Activated naive CD8-positive, alpha-beta T cell treated with anti-CD3 and anti-CD28 coated beads, Interleukin-2, amount 50 U/mL, for 24 hours (primary cell): ENCODE measurements at regions not wholly inside any gene's neighbourhood (a gene's known extent, or its start where the extent isn't known, plus 50 kb on each side); places are given as distances from the start of the nearest gene placed in this dataset.

ENCODE experiments used
- ATAC-seq: fragments of 150-1000 bp; cut with Tn5 transposase; one replicate; pipeline ENCODE4 v1.10.0; 2021
- DNase-seq: peaks from one replicate; pipeline ENCODE4 v3.0.0; 2021
- H3K27ac Mint-ChIP-seq: one replicate; pipeline ENCODE4 v1.8.0; 2021; ENCODE audit warnings: mild to moderate bottlenecking, mixed read lengths
- H3K27me3 Mint-ChIP-seq: one replicate; pipeline ENCODE4 v1.8.0; 2021; ENCODE audit warnings: mixed read lengths
- H3K36me3 Mint-ChIP-seq: one replicate; pipeline ENCODE4 v1.8.0; 2021; ENCODE audit warnings: low read depth, mixed read lengths
- H3K4me1 Mint-ChIP-seq: one replicate; pipeline ENCODE4 v1.8.0; 2021; ENCODE audit warnings: mixed read lengths
- H3K4me3 Mint-ChIP-seq: one replicate; pipeline ENCODE4 v1.8.0; 2021; ENCODE audit warnings: mild to moderate bottlenecking, moderate library complexity, mixed read lengths
- H3K9me3 Mint-ChIP-seq: one replicate; pipeline ENCODE4 v1.8.0; 2021; ENCODE audit warnings: mixed read lengths

GRCh38 chr3:72112435-72112834 is 327.5 kb upstream of the PROK2 start:
- H3K27me3 Mint-ChIP-seq: no peaks in the 10 kb centered on the region
- no peaks in the 10 kb centered on the region for H3K4me1 Mint-ChIP-seq
- H3K9me3 Mint-ChIP-seq: no peaks in the 10 kb centered on the region
- ATAC-seq (no peak), DNase-seq (no peak)
- H3K36me3 Mint-ChIP-seq: no peaks in the 10 kb centered on the region
- H3K27ac Mint-ChIP-seq: no peak overlapping the region
- H3K4me3 Mint-ChIP-seq: no peak overlapping the region

- no peak overlapping the region for H3K4me3 Mint-ChIP-seq
- H3K4me1 Mint-ChIP-seq: no peaks in the 10 kb centered on the region
- no peaks in the 10 kb centered on the region for H3K27me3 Mint-ChIP-seq
- H3K9me3 Mint-ChIP-seq: no peaks in the 10 kb centered on the region
- no peaks in the 10 kb centered on the region for H3K36me3 Mint-ChIP-seq
- DNase-seq (no peak), ATAC-seq (no peak)
- no peak overlapping the region for H3K27ac Mint-ChIP-seq
Measured at GRCh38 chr3:72111265-72112205, 326.6 kb upstream of the PROK2 start.

GRCh38 chr3:72109327-72110259 is 324.6 kb upstream of the PROK2 start:
- DNase-seq (no peak), ATAC-seq (no peak)
- Mint-ChIP-seq H3K27me3 (peaks cover 4% of the 10 kb centered on the region), H3K4me1 (no peaks in the 10 kb centered on the region), H3K4me3 (no peak overlapping the region), H3K27ac (no peak overlapping the region), H3K36me3 (no peaks in the 10 kb centered on the region), H3K9me3 (no peaks in the 10 kb centered on the region)

GRCh38 chr3:72105306-72105705 is 320.4 kb upstream of the PROK2 start:
- Mint-ChIP-seq H3K4me1 (peaks cover 14% of the 10 kb centered on the region), H3K4me3 (no peak overlapping the region), H3K36me3 (no peaks in the 10 kb centered on the region), H3K9me3 (no peaks in the 10 kb centered on the region), H3K27ac (no peak overlapping the region), H3K27me3 (peaks cover 11% of the 10 kb centered on the region)
- ATAC-seq (no peak), DNase-seq (no peak)

GRCh38 chr3:72102112-72102616 is 317.2 kb upstream of the PROK2 start:
- H3K4me3 Mint-ChIP-seq: no peak overlapping the region
- no peaks in the 10 kb centered on the region for H3K36me3 Mint-ChIP-seq
- H3K9me3 Mint-ChIP-seq: no peaks in the 10 kb centered on the region
- H3K27ac Mint-ChIP-seq: no peak overlapping the region
- peaks cover 26% of the 10 kb centered on the region for H3K4me1 Mint-ChIP-seq
- DNase-seq (peak; percentile 10), ATAC-seq (no peak)
- peaks cover 11% of the 10 kb centered on the region for H3K27me3 Mint-ChIP-seq

GRCh38 chr3:72101494-72101893 is 316.5 kb upstream of the PROK2 start:
- Mint-ChIP-seq H3K4me1 (peaks cover 26% of the 10 kb centered on the region), H3K36me3 (no peaks in the 10 kb centered on the region), H3K9me3 (no peaks in the 10 kb centered on the region), H3K27me3 (peaks cover 13% of the 10 kb centered on the region), H3K27ac (no peak overlapping the region), H3K4me3 (peak overlapping the region; percentile 72)
- DNase-seq (no peak), ATAC-seq (no peak)

GRCh38 chr3:72100601-72101187 is 315.7 kb upstream of the PROK2 start:
- Mint-ChIP-seq H3K27me3 (peaks cover 13% of the 10 kb centered on the region), H3K9me3 (no peaks in the 10 kb centered on the region), H3K4me1 (peaks cover 26% of the 10 kb centered on the region), H3K4me3 (peak overlapping the region; percentile 72), H3K27ac (peak overlapping the region; percentile 74), H3K36me3 (no peaks in the 10 kb centered on the region)
- peak; percentile 83 for ATAC-seq
- DNase-seq: peak; percentile 92

GRCh38 chr3:72100080-72100511 is 315.1 kb upstream of the PROK2 start:
- peaks cover 9% of the 10 kb centered on the region for H3K27me3 Mint-ChIP-seq
- peak overlapping the region; percentile 72 for H3K4me3 Mint-ChIP-seq
- H3K4me1 Mint-ChIP-seq: peaks cover 26% of the 10 kb centered on the region
- no peaks in the 10 kb centered on the region for H3K9me3 Mint-ChIP-seq
- no peak for ATAC-seq
- no peak for DNase-seq
- H3K36me3 Mint-ChIP-seq: no peaks in the 10 kb centered on the region
- H3K27ac Mint-ChIP-seq: peak overlapping the region; percentile 74

- H3K9me3 Mint-ChIP-seq: no peaks in the 10 kb centered on the region
- ATAC-seq (no peak), DNase-seq (no peak)
- H3K27me3 Mint-ChIP-seq: peaks cover 9% of the 10 kb centered on the region
- peak overlapping the region; percentile 40 for H3K4me3 Mint-ChIP-seq
- H3K4me1 Mint-ChIP-seq: peaks cover 26% of the 10 kb centered on the region
- no peak overlapping the region for H3K27ac Mint-ChIP-seq
- H3K36me3 Mint-ChIP-seq: no peaks in the 10 kb centered on the region
Measured at GRCh38 chr3:72099326-72100079, 314.6 kb upstream of the PROK2 start.

- Mint-ChIP-seq H3K4me1 (peaks cover 26% of the 10 kb centered on the region), H3K4me3 (no peak overlapping the region), H3K9me3 (no peaks in the 10 kb centered on the region), H3K27ac (no peak overlapping the region), H3K27me3 (peaks cover 2% of the 10 kb centered on the region), H3K36me3 (no peaks in the 10 kb centered on the region)
- ATAC-seq (no peak), DNase-seq (no peak)
Measured at GRCh38 chr3:72097053-72097452, 312.1 kb upstream of the PROK2 start.

GRCh38 chr3:72095521-72095920 is 310.6 kb upstream of the PROK2 start:
- no peak for DNase-seq
- no peak for ATAC-seq
- H3K36me3 Mint-ChIP-seq: no peaks in the 10 kb centered on the region
- no peaks in the 10 kb centered on the region for H3K9me3 Mint-ChIP-seq
- H3K27me3 Mint-ChIP-seq: peaks cover 6% of the 10 kb centered on the region
- no peak overlapping the region for H3K27ac Mint-ChIP-seq
- peaks cover 14% of the 10 kb centered on the region for H3K4me1 Mint-ChIP-seq
- no peak overlapping the region for H3K4me3 Mint-ChIP-seq

- Mint-ChIP-seq H3K9me3 (no peaks in the 10 kb centered on the region), H3K4me1 (no peaks in the 10 kb centered on the region), H3K4me3 (no peak overlapping the region), H3K36me3 (no peaks in the 10 kb centered on the region), H3K27ac (no peak overlapping the region), H3K27me3 (peaks cover 13% of the 10 kb centered on the region)
- ATAC-seq: no peak
- DNase-seq: no peak
Measured at GRCh38 chr3:72093992-72094334, 309.0 kb upstream of the PROK2 start.

GRCh38 chr3:72093270-72093991 is 308.5 kb upstream of the PROK2 start:
- H3K4me3 Mint-ChIP-seq: no peak overlapping the region

More at GRCh38 chr3:72093270-72093991, 308.5 kb upstream of the PROK2 start:
- peaks cover 13% of the 10 kb centered on the region for H3K27me3 Mint-ChIP-seq
- no peak for ATAC-seq
- no peaks in the 10 kb centered on the region for H3K9me3 Mint-ChIP-seq
- H3K27ac Mint-ChIP-seq: no peak overlapping the region
- DNase-seq: no peak
- H3K4me1 Mint-ChIP-seq: no peaks in the 10 kb centered on the region
- no peaks in the 10 kb centered on the region for H3K36me3 Mint-ChIP-seq
